K562 (cell line): ENCODE measurements at regions not wholly inside any gene's neighbourhood (a gene's known extent, or its start where the extent isn't known, plus 50 kb on each side); places are given as distances from the start of the nearest gene placed in this dataset.

Experiments used
- CBFB ChIP-seq: sonication (generic); formaldehyde crosslinking; IDR thresholded peaks from 2 replicates; pipeline ENCODE4 v1.4.0; 2020; ENCODE audit warnings: mild to moderate bottlenecking, missing genetic modification reagents
- CTCF ChIP-seq, 3 experiments: IDR thresholded peaks in 2 of 3; conservative IDR thresholded peaks in 1 of 3; 2 replicates each; pipeline ENCODE4 v1.5.1; 2011 to 2012; ENCODE audit warnings: low read length in 3 of 3, mild to moderate bottlenecking in 3 of 3, control low read depth in 2 of 3, improper control_type of control experiment in 1 of 3, inconsistent platforms in 1 of 3, low read depth in 1 of 3, mixed read lengths in 1 of 3, moderate library complexity in 1 of 3; ENCODE audit not compliant: insufficient read depth in 2 of 3
- EHMT2 ChIP-seq: fragments of 450-650 bp; IDR thresholded peaks from 2 replicates; pipeline ENCODE4 v1.6.1; 2018; ENCODE audit warnings: antibody characterized with exemption
- ERF ChIP-seq: fragments of 450-650 bp; formaldehyde crosslinking; IDR thresholded peaks from 2 replicates; pipeline ENCODE4 v1.4.0; 2020; ENCODE audit warnings: mild to moderate bottlenecking, mixed read lengths
- HDAC1 ChIP-seq, 2 experiments: fragments of 450-650 bp; IDR thresholded peaks; 2 replicates each; pipeline ENCODE4 v1.6.1; 2016 to 2017; ENCODE audit warnings: inconsistent platforms in 1 of 2, mild to moderate bottlenecking in 1 of 2, moderate library complexity in 1 of 2
- MAFF ChIP-seq: IDR thresholded peaks from 2 replicates; pipeline ENCODE4 v1.6.1; 2012; ENCODE audit warnings: low read length, improper control_type of control experiment
- MTA3 ChIP-seq: fragments of 450-650 bp; formaldehyde crosslinking; IDR thresholded peaks from 2 replicates; pipeline ENCODE4 v1.6.1; 2017; ENCODE audit warnings: mild to moderate bottlenecking, borderline replicate concordance
- REST ChIP-seq, 2 experiments: fragments of 450-650 bp; formaldehyde crosslinking in 1 of 2; IDR thresholded peaks; 2 replicates each; pipeline versions ENCODE4 v1.4.0 to v1.6.1; 2014 to 2020; ENCODE audit warnings: mild to moderate bottlenecking in 2 of 2, borderline replicate concordance in 1 of 2, low read depth in 1 of 2
- SOX6 ChIP-seq: fragments of 450-650 bp; IDR thresholded peaks from 2 replicates; pipeline ENCODE4 v1.6.1; 2014; ENCODE audit warnings: mild to moderate bottlenecking
- ZFP36 ChIP-seq: fragments of 150-350 bp; IDR thresholded peaks from 2 replicates; pipeline ENCODE4 v1.6.1; 2018; ENCODE audit warnings: low read length, low read depth; ENCODE audit not compliant: partially characterized antibody
- ZNF224 ChIP-seq: sonication (generic); formaldehyde crosslinking; IDR thresholded peaks from 2 replicates; pipeline ENCODE4 v1.8.0; 2022; ENCODE audit warnings: mild to moderate bottlenecking, missing genetic modification reagents

GRCh38 chr5:105508519-105508918 is 1945.9 kb upstream of the NUDT12 start:
- TF ChIP-seq EHMT2 = no peak
- no peak for TF ChIP-seq SOX6
- TF ChIP-seq ERF = no peak
- no peak for TF ChIP-seq REST (IDR thresholded peaks at IDR 0.05; ENCODE audit: borderline replicate concordance)
- no peak for TF ChIP-seq REST (CRISPR knock-in tag; IDR thresholded peaks at IDR 0.05; ENCODE audit: low read depth)
- TF ChIP-seq ZFP36 = no peak
- TF ChIP-seq CTCF (IDR thresholded peaks at IDR 0.05 in 2 of 3, conservative IDR thresholded peaks at IDR 0.05 in 1 of 3; ENCODE audit: insufficient read depth in 2 of 3, low read depth in 1 of 3, low read length in 3 of 3) = no peak
- TF ChIP-seq MAFF = no peak
- no peak for TF ChIP-seq ZNF224 (CRISPR knock-in tag)
- no peak for TF ChIP-seq HDAC1 (IDR thresholded peaks at IDR 0.05)
- TF ChIP-seq CBFB (CRISPR knock-in tag) = no peak
- no peak for TF ChIP-seq MTA3
